ENCODE measurements at regions not wholly inside any gene's neighbourhood (a gene's known extent, or its start where the extent isn't known, plus 50 kb on each side); places are given as distances from the start of the nearest gene placed in this dataset.

- TF ChIP-seq CTCF (conservative IDR thresholded peaks at IDR 0.05; ENCODE audit: low read depth, low read length) = no peak
- Histone ChIP-seq H3K9ac (no peak overlapping the region), H3K4me3 (IDR thresholded peaks at IDR 0.05; ENCODE audit: insufficient read depth, low read depth, low read length) (no peak overlapping the region), H3K4me1 (ENCODE audit: low read depth, poor library complexity, severe bottlenecking) (no peaks in the 10 kb centered on the region), H3K79me2 (ENCODE audit: insufficient read depth, low read depth) (no peaks in the 10 kb centered on the region), H4K20me1 (ENCODE audit: insufficient read depth) (no peaks in the 10 kb centered on the region), H3K36me3 (ENCODE audit: insufficient read depth) (no peaks in the 10 kb centered on the region), H2AFZ (ENCODE audit: low read depth) (no peak overlapping the region), H3K27ac (no peak overlapping the region), H3K27me3 (ENCODE audit: insufficient read depth, low read depth) (no peaks in the 10 kb centered on the region), H3K4me2 (no peak overlapping the region)
Measured at GRCh38 chr4:141465171-141465570, 171.2 kb upstream of the IL15 start.

GRCh38 chr4:141467225-141467624 lies 169.2 kb upstream of the IL15 start:
- Histone ChIP-seq H3K79me2 (ENCODE audit: insufficient read depth, low read depth) (no peaks in the 10 kb centered on the region), H3K9ac (no peak overlapping the region), H4K20me1 (ENCODE audit: insufficient read depth) (no peaks in the 10 kb centered on the region), H3K27me3 (ENCODE audit: insufficient read depth, low read depth) (no peaks in the 10 kb centered on the region), H3K4me2 (no peak overlapping the region), H3K36me3 (ENCODE audit: insufficient read depth) (no peaks in the 10 kb centered on the region), H2AFZ (ENCODE audit: low read depth) (no peak overlapping the region), H3K27ac (no peak overlapping the region), H3K4me1 (ENCODE audit: low read depth, poor library complexity, severe bottlenecking) (no peaks in the 10 kb centered on the region), H3K4me3 (IDR thresholded peaks at IDR 0.05; ENCODE audit: insufficient read depth, low read depth, low read length) (no peak overlapping the region)
- TF ChIP-seq CTCF (conservative IDR thresholded peaks at IDR 0.05; ENCODE audit: low read depth, low read length) = no peak

GRCh38 chr4:141469392-141469791 lies 167.0 kb upstream of the IL15 start:
- Histone ChIP-seq H3K27me3 (ENCODE audit: insufficient read depth, low read depth) (no peaks in the 10 kb centered on the region), H3K4me3 (IDR thresholded peaks at IDR 0.05; ENCODE audit: insufficient read depth, low read depth, low read length) (no peak overlapping the region), H3K9ac (no peak overlapping the region), H3K27ac (no peak overlapping the region), H3K4me1 (ENCODE audit: low read depth, poor library complexity, severe bottlenecking) (no peaks in the 10 kb centered on the region), H3K4me2 (no peak overlapping the region), H2AFZ (ENCODE audit: low read depth) (no peak overlapping the region), H3K79me2 (ENCODE audit: insufficient read depth, low read depth) (no peaks in the 10 kb centered on the region), H3K36me3 (ENCODE audit: insufficient read depth) (no peaks in the 10 kb centered on the region), H4K20me1 (ENCODE audit: insufficient read depth) (no peaks in the 10 kb centered on the region)
- no peak for TF ChIP-seq CTCF (conservative IDR thresholded peaks at IDR 0.05; ENCODE audit: low read depth, low read length)

GRCh38 chr4:141473026-141473540 lies 163.3 kb upstream of the IL15 start:
- no peaks in the 10 kb centered on the region for H3K4me1 ChIP-seq (ENCODE audit: low read depth, poor library complexity, severe bottlenecking)
- TF ChIP-seq CTCF (conservative IDR thresholded peaks at IDR 0.05; ENCODE audit: low read depth, low read length) = no peak

More at GRCh38 chr4:141473026-141473540, 163.3 kb upstream of the IL15 start:
- Histone ChIP-seq H2AFZ (ENCODE audit: low read depth) (no peak overlapping the region), H3K27me3 (ENCODE audit: insufficient read depth, low read depth) (no peaks in the 10 kb centered on the region), H4K20me1 (ENCODE audit: insufficient read depth) (no peaks in the 10 kb centered on the region), H3K79me2 (ENCODE audit: insufficient read depth, low read depth) (no peaks in the 10 kb centered on the region), H3K36me3 (ENCODE audit: insufficient read depth) (no peaks in the 10 kb centered on the region), H3K9ac (no peak overlapping the region), H3K4me3 (IDR thresholded peaks at IDR 0.05; ENCODE audit: insufficient read depth, low read depth, low read length) (no peak overlapping the region), H3K4me2 (no peak overlapping the region), H3K27ac (no peak overlapping the region)

All from KMS-11 (cell line).